GM18508 (cell line): ENCODE measurements at regions not wholly inside any gene's neighbourhood (a gene's known extent, or its start where the extent isn't known, plus 50 kb on each side); places are given as distances from the start of the nearest gene placed in this dataset.
A peak's percentile ranks its signal among the peaks of the same experiment; 100 is the strongest.

Experiments
- ATAC-seq: cut with Tn5 transposase; IDR thresholded peaks from one replicate; pipeline ENCODE4 v1.9.1; 2021; ENCODE audit warnings: moderate number of reproducible peaks; ENCODE audit not compliant: insufficient read depth, unreplicated experiment

DNA sequence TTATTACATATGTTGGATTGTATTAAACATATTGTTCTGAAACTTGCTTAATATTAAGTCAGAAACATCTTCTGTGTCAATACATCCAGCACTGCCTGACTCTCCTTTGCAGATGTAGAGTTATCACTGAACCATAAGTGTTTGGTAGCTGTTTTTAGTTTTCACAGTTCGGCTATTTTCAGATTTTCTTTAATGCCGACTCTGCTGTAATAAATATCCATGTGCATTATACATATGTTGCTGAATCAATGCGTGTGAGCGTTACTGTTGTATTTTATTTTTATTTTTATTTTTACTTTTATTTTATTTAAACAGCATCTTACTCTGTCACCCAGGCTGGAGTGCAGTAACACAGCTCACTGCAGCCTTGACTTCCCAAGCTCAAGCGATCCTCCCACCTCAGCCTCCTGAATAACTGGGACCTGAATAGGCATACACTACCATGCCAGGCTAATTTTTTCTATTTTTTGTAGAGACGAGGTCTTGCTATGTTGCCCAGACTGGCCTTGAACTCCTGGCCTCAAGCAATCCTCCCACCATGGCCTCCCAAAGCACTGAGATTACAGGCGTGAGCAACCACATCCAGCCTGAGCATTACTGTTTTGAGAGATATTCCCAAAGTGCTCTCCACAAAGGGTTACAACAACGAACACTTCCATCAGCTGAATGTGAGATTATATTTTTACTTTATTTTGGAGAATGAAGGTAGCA, 50.7 kb upstream of the NOCT start:
- no peak for ATAC-seq

DNA sequence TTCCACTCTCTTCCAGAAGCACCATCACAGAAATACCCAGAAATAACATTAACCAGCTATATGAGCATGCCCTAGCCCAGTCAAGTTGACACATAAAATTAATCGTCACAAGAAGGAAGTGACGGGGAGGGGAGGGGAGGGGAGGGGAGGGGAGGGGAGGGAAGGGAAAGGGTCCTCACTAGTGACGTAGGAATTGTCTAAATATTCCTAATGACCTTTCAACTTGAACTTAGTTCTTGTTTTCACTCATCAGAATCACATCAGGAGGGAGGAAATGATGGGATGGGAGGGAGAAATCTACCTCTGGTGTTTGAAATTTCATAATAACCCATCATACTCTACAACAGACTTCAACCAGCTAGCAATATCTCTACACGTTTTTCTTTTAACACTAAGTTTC, 52.2 kb upstream of the NOCT start:
- no peak for ATAC-seq

DNA sequence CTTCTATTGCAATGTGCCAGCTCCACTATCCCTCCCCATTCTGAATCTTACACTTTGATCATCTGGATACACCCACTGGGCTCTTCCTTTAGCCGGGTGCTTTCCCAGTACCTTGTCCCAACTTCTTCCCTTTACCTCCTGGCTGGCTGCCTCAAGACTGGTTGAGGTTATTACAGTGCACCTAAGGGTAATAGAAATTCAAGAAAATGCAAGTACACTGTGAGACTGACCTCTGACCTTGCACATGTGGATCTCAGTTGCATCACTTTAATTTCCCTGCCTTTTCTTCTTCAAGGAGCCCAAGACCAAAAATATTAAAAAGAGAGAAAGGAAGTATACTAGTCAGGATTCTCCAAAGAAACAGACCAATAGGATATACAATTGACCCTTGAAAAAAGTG, 53.9 kb upstream of the NOCT start:
- no peak for ATAC-seq

DNA sequence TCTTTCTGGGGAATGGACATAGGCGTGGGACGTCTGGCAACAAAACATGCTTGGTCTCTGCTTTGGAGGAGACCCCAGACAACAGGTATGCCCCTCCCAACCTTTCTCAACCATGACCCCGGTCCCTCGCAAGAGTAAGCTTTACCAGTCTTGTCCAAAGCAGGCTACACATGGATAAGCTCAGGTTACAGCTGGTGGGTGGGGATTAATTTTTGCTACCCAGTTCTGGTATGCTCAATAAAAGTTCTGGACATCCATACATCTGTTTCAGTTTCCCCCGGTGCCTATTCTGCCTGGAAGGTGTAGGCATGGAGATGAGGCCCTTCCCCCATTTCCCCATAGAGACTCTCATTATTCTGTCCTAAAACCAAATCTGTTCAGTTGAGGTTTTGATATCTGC, 54.5 kb upstream of the NOCT start:
- ATAC-seq, result no peak

DNA sequence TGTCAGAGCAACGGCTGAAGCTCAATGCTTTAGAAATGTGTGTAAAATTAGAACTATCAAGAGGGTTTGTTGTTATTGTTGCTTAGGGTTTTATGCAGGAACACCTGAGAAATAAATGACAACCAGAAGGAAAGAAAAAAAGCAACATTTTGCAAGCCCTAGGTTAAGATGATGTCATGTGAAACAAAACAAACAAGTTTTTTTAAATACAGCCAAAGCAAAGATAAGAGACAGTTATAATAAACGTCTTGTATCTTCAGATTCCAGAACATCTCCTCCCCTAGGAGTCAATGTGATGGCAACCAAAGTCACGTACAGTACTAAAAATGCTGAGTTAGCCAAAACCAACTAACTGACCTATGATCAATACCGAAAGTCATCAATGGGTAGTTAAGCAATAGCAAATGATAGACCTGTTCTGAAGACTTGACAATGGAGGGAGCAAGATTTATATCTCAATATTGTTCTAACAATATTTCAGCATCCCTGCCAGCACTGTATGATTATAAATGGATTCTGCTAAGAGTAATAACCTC, 55.3 kb upstream of the NOCT start:
- ATAC-seq, result no peak

DNA sequence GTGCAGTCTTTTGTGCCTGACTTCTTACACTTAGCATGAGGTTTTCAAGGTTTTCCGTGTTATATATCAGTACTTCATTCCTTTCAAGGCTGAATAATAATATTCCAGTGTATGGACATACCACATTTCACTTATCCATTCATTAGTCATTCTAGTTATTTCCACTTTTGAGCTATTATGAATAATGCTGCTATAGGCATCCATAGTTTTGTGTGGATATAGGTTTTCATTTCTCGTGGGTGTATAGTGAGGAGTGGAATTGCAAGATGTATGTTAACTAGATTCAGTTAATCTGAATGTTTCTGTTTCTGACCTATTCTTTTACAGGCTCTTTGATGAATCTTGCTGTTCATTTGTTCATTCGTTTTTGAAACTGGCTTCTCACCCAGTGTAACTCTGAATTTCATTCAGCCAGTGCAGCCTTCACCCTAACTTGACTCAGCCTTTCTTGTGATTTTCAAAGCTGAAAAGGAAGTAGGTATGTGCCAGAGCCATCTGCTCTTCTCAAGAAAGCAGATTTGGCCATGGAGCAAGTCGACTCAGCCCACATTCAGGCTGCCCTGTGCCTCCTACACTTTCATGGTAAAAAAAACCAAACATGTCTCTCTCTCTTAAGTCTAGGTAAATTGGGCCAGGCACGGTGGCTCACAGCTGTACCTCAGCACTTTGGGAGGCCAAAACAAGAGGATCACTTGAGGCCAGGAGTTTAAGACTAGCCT, 56.3 kb upstream of the NOCT start:
- no peak for ATAC-seq

DNA sequence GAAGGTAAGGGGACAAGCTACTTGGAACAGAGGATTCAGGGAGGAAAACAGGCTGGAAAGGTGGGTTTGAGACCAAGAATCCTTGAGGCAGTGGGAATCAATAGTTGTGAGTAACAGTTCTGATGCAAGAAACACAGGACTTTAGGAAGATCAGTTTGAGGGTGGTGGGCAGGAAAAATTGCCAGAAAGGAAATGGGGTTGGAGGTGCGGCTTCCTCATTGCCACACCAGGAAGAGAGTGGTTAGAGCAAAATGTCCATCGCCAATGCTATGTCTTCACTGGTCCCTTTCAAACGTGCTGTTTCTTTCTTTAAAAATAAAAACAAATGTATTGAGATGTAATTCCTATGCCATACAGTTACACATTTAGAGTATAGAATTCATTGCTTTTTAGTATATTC, 57.1 kb upstream of the NOCT start:
- no peak for ATAC-seq

DNA sequence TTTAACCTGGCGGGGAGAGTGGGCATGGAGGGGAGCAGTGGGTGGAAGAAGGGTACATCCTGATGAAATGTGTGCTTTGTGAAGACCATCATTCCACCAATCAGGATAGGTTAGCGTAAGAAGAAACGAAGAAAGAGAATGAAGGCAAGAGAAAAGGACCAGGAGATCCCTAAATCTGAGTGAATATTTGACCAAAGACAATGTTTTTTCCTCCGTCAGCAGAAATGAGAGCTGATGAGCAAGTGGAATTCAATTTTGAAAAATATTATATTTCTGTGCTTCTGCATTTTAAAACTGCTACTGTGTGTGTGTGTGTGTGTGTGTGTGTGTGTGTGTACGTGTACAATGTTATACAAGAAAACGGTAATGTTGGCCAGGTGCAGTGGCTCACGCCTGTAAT, 58.3 kb upstream of the NOCT start:
- ATAC-seq, result no peak

DNA sequence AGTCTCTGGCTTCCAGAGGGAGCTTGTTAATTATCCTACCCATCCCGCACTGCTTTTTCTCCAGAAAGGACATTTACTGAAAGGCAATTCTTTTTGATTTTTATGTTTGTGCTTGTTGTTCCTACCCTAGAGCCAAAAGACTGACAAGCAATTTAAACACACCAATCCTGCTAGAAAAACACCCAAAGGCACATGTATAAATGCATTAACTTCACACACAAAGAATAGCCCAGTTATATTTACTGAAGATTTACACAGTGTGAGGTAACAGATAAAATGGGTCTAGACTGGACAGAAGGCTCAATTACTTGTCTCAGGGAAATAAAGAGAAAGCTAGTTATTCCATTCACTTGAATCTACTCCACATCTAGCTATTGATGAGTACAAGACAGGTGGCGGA, 61.2 kb upstream of the NOCT start:
- ATAC-seq, result no peak

DNA sequence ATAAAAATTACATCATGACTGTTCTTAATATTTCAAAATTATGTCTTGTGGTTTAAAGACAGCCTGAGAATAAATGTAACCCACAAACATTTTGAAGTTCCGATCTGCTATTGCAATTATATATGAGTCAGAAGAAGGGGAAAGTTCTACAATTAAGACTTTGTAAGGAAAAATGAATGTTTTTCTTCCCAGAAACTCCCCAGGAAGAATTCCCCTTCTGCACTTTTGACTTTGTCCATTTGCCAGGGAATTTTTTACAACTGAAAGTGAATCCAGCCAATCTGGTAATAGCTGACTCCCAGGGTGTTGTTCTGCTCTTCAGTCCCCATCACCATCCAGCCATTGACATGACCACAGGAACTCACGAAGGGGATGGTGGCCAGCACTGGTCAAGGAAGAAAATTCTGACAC, 61.6 kb upstream of the NOCT start:
- ATAC-seq, result no peak

DNA sequence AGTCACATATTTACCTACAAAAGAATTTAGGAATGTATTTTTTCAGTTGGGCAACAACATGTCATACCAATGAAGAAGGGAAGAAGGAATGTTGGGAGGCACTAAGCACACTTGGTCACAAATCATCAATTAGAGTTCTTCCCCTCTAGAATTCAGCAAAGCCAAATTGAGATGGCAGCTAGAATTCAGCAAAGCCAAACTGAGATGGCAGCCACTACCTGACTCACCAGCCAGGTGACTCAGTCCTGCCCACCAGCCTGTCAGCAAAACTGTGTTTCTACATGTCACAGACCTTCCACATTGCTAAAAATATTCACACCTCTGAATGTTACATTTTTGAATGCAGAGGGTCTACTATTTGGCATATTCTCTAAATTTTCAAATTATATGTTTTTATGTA, 63.2 kb upstream of the NOCT start:
- no peak for ATAC-seq

DNA sequence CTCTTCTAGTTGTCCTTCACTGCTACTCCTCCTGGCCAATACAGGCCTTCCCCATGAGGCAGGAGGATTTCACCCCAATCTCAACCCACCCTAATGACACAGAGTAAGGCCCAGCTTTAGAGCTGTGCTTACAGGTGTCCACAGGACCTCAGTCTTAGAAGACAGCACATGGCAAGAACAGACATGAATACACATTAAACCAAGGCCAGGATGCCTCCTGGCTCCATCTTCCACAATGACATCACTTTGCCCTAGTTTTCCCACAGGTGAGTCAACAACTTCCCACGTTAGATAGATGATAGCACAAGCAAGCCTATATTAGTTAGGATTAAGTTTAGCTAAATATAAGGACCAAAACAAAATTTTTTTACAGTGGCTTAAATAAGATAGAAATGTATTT, 63.8 kb upstream of the NOCT start:
- no peak for ATAC-seq

DNA sequence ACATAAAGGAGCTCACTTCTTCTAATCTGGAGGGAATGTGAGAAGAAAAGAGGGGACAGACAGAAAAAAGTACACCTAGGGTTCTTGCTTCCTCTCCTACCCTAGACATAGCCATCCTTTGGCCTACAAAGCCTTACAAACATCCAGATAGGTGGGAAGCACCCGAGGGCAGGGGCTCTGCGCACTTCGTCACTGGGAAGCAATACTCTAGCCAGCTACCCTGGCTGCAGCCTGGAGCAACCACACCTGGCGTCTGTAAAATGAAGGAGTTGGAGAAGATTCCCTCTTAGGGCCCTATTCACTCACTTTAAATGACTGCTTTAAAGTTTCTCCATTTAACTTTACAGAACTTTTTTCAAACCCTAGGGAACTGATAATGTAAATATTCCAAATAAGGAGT, 65.7 kb upstream of the NOCT start:
- ATAC-seq, result no peak

DNA sequence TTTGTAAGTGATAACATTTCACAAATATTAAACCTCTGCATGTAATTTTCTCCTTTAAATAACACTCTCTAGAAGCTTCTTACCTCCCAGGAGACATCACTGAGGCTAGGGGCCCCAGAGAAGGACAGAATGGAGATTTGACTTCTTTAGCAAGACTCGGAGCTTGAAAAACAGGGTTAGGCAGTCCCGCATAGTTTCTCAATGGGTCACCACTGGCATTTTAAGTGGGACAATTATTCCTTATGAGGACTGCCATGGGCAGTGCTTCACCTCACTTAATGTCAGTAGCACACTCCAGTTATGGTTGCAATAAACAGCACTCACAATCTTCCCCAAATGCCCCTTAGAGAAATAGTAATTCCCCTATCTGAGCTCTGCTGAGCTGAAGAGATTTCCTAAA, 66.7 kb upstream of the NOCT start:
- no peak for ATAC-seq

DNA sequence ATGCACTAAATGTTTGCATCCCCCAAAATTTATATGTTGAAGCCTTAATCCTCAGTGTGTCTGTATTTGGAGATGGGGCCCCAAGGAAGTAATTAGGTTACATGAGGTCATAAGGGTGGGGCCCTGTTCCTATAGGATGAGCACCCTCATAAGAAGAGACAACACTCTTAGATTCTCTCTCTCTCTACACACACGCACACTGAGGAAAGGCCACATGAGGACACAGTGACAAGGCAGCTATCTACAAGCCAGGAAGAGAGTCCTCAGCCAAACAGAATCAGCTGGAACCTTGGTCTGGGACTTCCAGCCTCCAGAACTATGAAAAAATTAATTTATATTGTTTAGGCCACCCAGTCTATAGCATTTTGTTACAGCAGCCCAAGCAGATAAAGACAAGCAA, 69.3 kb upstream of the NOCT start:
- no peak for ATAC-seq

DNA sequence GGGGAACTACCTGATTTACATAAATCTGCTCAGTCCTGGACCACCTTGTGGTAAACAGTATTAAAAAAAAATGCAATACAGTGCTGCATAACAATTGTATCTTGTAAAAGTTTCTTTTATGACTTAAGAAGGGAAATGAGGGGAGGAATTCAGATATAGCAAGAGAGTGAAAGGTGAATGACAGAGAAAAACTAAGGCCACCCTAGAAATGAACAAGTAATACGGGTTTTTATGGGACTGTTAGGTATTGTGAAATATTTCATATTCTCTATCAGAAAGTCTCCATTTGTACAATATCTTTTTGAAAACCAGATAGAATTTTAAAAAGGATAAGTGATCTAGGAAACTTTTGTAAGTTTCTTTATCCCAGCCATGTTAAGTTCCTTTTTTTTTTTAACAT, 69.7 kb upstream of the NOCT start:
- ATAC-seq, result no peak

DNA sequence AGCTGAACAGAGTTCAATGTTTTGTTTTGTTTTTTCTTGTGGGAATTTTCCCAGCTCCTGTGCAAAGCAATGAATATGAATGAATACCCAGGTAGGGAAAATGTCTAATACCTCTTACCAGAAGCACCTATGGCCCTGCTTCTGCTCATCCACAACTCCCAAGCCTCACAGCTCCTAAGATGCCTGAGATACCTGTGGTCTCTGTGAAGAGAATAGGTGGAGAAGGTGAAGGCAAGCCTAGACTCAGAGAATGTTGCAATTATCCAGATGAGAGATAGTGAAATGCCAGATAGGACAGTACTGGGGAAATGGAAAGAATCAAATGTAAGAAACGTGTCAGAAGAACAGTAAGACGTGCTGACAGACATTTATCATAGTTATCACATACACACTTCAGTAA, 70.2 kb upstream of the NOCT start:
- no peak for ATAC-seq

DNA sequence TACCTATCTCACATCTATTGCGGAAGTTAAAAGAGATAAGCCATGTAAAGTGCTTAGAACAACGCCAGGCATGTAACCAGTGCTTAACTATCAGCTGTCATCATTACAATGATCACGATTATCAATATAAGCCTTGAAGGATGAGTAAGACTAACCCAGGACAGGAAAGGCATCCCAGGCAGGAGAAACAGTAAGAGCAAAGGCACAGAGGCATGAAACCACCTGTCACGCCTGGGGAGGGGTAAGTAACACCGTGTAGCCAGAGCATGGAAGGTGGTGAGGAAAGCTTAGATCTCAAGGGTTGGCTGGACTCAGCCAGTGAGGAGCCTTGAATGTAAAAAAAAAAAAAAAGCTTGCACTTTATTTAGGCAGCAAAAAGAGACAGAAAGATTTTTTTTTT, 71.7 kb upstream of the NOCT start:
- ATAC-seq, result no peak

DNA sequence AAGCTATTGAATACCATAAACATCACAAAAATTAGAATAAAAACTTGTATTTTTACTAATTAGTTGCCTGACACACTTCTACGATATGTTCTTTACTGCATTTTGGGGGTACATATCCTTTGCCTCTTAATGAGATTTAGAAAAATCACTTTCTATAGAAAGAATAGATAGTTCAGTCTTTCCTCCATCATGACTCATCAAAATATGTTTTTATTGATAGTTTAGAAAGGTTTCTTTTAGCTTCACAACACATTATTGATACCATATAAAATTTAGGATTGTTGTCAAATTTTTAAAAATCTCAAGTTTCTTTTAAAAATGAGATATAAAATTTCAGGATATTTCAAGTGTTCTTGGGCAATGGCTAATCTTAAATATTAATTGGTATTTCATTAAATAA, 74.5 kb upstream of the NOCT start:
- ATAC-seq, result no peak

DNA sequence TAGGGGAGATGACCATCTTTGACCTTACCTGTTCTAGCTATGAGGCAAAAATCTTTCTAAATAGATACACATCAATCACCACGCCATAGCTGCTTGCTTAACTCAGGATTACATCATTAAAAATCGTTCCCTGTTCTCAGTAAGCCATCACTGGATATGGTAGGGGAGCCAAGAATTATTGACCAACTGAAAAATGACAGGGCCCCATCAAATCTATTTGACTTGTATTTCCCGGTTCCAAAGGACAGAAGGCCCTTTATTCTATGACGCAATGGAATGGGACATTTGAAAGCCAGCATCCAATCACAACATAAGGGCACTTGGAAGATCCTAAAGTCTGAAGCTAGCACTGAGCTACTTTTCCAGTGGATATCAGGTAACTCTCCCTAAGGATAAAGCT, 75.6 kb upstream of the NOCT start:
- no peak for ATAC-seq

DNA sequence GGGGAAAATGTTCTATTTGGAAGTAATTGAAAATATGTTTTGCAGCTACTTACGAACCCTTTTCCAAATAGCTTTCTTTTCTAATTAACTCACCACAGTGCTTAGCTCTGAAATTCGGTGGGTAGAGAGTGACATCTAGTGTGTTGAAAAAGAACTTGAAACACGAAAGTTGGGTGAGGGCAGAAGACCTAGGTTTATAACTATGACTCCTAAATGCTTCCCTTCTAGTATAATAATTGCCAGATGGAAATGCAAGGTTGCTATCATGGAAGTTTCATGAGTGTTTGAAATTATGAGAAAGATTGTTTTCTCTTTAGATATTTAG, 77.3 kb upstream of the NOCT start:
- ATAC-seq, result peak; percentile 65

DNA sequence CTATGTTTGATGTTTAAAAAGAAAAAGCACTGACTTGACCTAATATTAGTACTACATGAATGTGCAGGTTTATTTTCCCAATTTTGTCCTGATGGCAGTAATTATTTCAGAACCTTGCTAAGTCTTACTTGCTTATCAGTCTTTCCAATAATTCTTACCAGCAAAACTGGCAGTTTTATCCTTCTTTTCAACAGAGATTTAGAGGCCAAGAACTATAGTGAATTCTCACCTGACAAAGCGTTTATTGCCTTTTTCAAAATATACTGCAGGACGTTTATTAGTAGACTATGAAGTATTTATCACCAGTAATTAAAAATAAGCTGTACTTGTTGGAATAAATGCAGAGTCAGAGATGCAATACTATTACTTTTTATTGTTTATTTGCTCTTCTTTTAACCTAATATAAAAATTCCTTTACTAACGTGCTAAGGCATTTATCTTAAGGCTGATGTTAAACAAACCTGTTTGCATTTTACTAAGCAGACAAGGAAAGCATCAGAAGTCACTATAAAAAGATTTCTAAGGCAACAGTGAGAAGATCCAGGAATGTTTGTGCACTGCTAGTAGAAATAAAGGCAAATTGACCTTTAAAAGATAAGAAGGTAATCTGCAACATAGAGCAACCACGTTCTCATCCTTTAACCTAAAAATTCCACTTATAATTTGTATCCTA, 80.3 kb upstream of the NOCT start:
- no peak for ATAC-seq
